ENCODE measurements at regions not wholly inside any gene's neighbourhood (a gene's known extent, or its start where the extent isn't known, plus 50 kb on each side); places are given as distances from the start of the nearest gene placed in this dataset.

- no peak for DNase-seq
Observed at GRCh38 chr4:142974328-142974727, 128.2 kb upstream of the INPP4B start.

GRCh38 chr4:142975618-142976017 is 129.5 kb upstream of the INPP4B start:
- no peak for DNase-seq

- no peak for DNase-seq
Observed at GRCh38 chr4:142976482-142976881, 130.4 kb upstream of the INPP4B start.

GRCh38 chr4:142977182-142977581 is 131.1 kb upstream of the INPP4B start:
- no peak for DNase-seq

- DNase-seq, result no peak
Observed at GRCh38 chr4:142983065-142983464, 137.0 kb upstream of the INPP4B start.

- DNase-seq, result no peak
Observed at GRCh38 chr4:142983589-142983988, 137.5 kb upstream of the INPP4B start.

- DNase-seq, result no peak
Observed at GRCh38 chr4:142984871-142985585, 138.9 kb upstream of the INPP4B start.

- DNase-seq, result no peak
Observed at GRCh38 chr4:143016171-143016570, 168.5 kb upstream of the USP38 start.

GRCh38 chr4:143017210-143017609 is 167.5 kb upstream of the USP38 start:
- DNase-seq, result no peak

GRCh38 chr4:143019351-143019750 is 165.4 kb upstream of the USP38 start:
- DNase-seq, result no peak

- DNase-seq, result no peak
Observed at GRCh38 chr4:143021384-143021783, 163.3 kb upstream of the USP38 start.

GRCh38 chr4:143023239-143023918 is 161.3 kb upstream of the USP38 start:
- no peak for DNase-seq

- DNase-seq, result no peak
Observed at GRCh38 chr4:143025081-143025704, 159.5 kb upstream of the USP38 start.

GRCh38 chr4:143026459-143027170 is 158.1 kb upstream of the USP38 start:
- DNase-seq, result no peak

GRCh38 chr4:143035661-143036060 is 149.1 kb upstream of the USP38 start:
- no peak for DNase-seq

GRCh38 chr4:143036443-143036842 is 148.3 kb upstream of the USP38 start:
- no peak for DNase-seq

- DNase-seq, result peak; percentile 13
Observed at GRCh38 chr4:143046454-143046853, 138.3 kb upstream of the USP38 start.

GRCh38 chr4:143046906-143047305 is 137.8 kb upstream of the USP38 start:
- no peak for DNase-seq

- no peak for DNase-seq
Observed at GRCh38 chr4:143054971-143055370, 129.7 kb upstream of the USP38 start.

- DNase-seq, result no peak
Observed at GRCh38 chr4:143055997-143056396, 128.7 kb upstream of the USP38 start.

- no peak for DNase-seq
Observed at GRCh38 chr4:143071351-143071750, 113.4 kb upstream of the USP38 start.

GRCh38 chr4:143076723-143077122 is 108.0 kb upstream of the USP38 start:
- DNase-seq, result no peak

GRCh38 chr4:143082701-143083100 is 102.0 kb upstream of the USP38 start:
- no peak for DNase-seq

Measured in hindlimb muscle (tissue), 1 donor.